Neuronal stem cell (in vitro differentiated cells): ENCODE measurements at regions not wholly inside any gene's neighbourhood (a gene's known extent, or its start where the extent isn't known, plus 50 kb on each side); places are given as distances from the start of the nearest gene placed in this dataset.

Experiments used
- DNase-seq: peaks from one replicate; pipeline ENCODE4 v3.0.0-alpha.2; 2013; ENCODE audit warnings: low spot score
- H2AFZ ChIP-seq: one replicate; pipeline ENCODE4 v1.6.1; 2013; ENCODE audit warnings: mild to moderate bottlenecking, low read length, inconsistent platforms
- H2AK5ac ChIP-seq: 2 replicates; pipeline ENCODE4 v1.6.1; 2013; ENCODE audit warnings: low read depth, mild to moderate bottlenecking, inconsistent platforms, low read length, moderate library complexity, mixed read lengths
- H2BK120ac ChIP-seq: 2 replicates; pipeline ENCODE4 v1.6.1; 2013; ENCODE audit warnings: low read depth, mild to moderate bottlenecking, inconsistent platforms, low read length, moderate library complexity, mixed read lengths
- H2BK12ac ChIP-seq: one replicate; pipeline ENCODE4 v1.6.1; 2013; ENCODE audit warnings: low read length, inconsistent platforms
- H2BK15ac ChIP-seq: 2 replicates; pipeline ENCODE4 v1.6.1; 2013; ENCODE audit warnings: mild to moderate bottlenecking, low read length, inconsistent platforms, mixed read lengths
- H2BK5ac ChIP-seq: one replicate; pipeline ENCODE4 v1.6.1; 2013; ENCODE audit warnings: inconsistent platforms, mild to moderate bottlenecking, low read length, moderate library complexity
- H3K14ac ChIP-seq: one replicate; pipeline ENCODE4 v1.6.1; 2013; ENCODE audit warnings: low read length, inconsistent platforms
- H3K18ac ChIP-seq: 2 replicates; pipeline ENCODE4 v1.6.1; 2013; ENCODE audit warnings: low read length, inconsistent platforms
- H3K23ac ChIP-seq: 2 replicates; pipeline ENCODE4 v1.6.1; 2013; ENCODE audit warnings: low read depth, mild to moderate bottlenecking, mixed read lengths, low read length, inconsistent platforms; ENCODE audit not compliant: poor library complexity
- H3K27ac ChIP-seq: replicated peaks from 3 replicates; pipeline ENCODE4 v1.5.1; 2013; ENCODE audit warnings: low read length, inconsistent platforms
- H3K27me3 ChIP-seq, 3 experiments: 2 replicates each; pipeline ENCODE4 v1.6.1; 2013; ENCODE audit warnings: low read length in 3 of 3, mild to moderate bottlenecking in 2 of 3, inconsistent platforms in 1 of 3, low read depth in 1 of 3, mixed read lengths in 1 of 3, moderate library complexity in 1 of 3; ENCODE audit not compliant: control insufficient read depth in 3 of 3, insufficient read depth in 3 of 3
- H3K36me3 ChIP-seq, 2 donors: replicated peaks in 1 of 2; 2 replicates each; pipeline ENCODE4 v1.6.1; 2013; ENCODE audit warnings: low read length in 2 of 2; ENCODE audit not compliant: control insufficient read depth in 2 of 2, insufficient read depth in 2 of 2
- H3K4ac ChIP-seq: 2 replicates; pipeline ENCODE4 v1.6.1; 2013; ENCODE audit warnings: inconsistent platforms, mild to moderate bottlenecking, low read length, moderate library complexity
- H3K4me1 ChIP-seq, 2 donors: 1 replicate in 1 of 2; 2 replicates in 1 of 2; pipeline ENCODE4 v1.6.1; 2013; ENCODE audit warnings: low read length in 2 of 2, low read depth in 1 of 2; ENCODE audit not compliant: control insufficient read depth in 2 of 2, insufficient read depth in 1 of 2
- H3K4me2 ChIP-seq: one replicate; pipeline ENCODE4 v1.6.1; 2013; ENCODE audit warnings: mild to moderate bottlenecking, low read length, inconsistent platforms; ENCODE audit not compliant: insufficient read depth, poor library complexity, severe bottlenecking
- H3K4me3 ChIP-seq, 2 donors: 2 replicates each; pipeline ENCODE4 v1.5.1; 2013; ENCODE audit warnings: low read length in 2 of 2, mild to moderate bottlenecking in 2 of 2, inconsistent platforms in 1 of 2, moderate library complexity in 1 of 2
- H3K79me1 ChIP-seq: one replicate; pipeline ENCODE4 v1.6.1; 2013; ENCODE audit warnings: low read depth, mild to moderate bottlenecking, inconsistent platforms, low read length, moderate library complexity
- H3K9ac ChIP-seq: one replicate; pipeline ENCODE4 v1.6.1; 2013; ENCODE audit warnings: mild to moderate bottlenecking, low read depth, low read length, inconsistent platforms; ENCODE audit not compliant: poor library complexity
- H3K9me3 ChIP-seq, 2 donors: replicated peaks in 1 of 2; 2 replicates each; pipeline versions ENCODE3 to v1.6.1; 2013; ENCODE audit warnings: low read length in 2 of 2, mild to moderate bottlenecking in 2 of 2, inconsistent platforms in 1 of 2, low read depth in 1 of 2, mixed read lengths in 1 of 2, moderate library complexity in 1 of 2; ENCODE audit not compliant: control insufficient read depth in 2 of 2, insufficient read depth in 1 of 2
- H4K8ac ChIP-seq: one replicate; pipeline ENCODE4 v1.6.1; 2013; ENCODE audit warnings: low read depth, mild to moderate bottlenecking, inconsistent platforms, low read length, moderate library complexity
- H4K91ac ChIP-seq: one replicate; pipeline ENCODE4 v1.6.1; 2013; ENCODE audit warnings: low read length, low read depth, mild to moderate bottlenecking, inconsistent platforms; ENCODE audit not compliant: poor library complexity
- WGBS, 2 donors: extraction: QIAGEN DNeasy Blood & Tissue Kit; methylation state at CpG; one replicate each; pipeline ENCODE4 v1.1.7; 2013; ENCODE audit warnings: missing lambda C conversion rate in 2 of 2, mixed read lengths in 1 of 2; ENCODE audit not compliant: insufficient read length in 2 of 2, insufficient replicate concordance in 1 of 2; ENCODE audit errors: extremely low coverage in 2 of 2; 5-methylcytosine and 5-hydroxymethylcytosine counted together

DNA sequence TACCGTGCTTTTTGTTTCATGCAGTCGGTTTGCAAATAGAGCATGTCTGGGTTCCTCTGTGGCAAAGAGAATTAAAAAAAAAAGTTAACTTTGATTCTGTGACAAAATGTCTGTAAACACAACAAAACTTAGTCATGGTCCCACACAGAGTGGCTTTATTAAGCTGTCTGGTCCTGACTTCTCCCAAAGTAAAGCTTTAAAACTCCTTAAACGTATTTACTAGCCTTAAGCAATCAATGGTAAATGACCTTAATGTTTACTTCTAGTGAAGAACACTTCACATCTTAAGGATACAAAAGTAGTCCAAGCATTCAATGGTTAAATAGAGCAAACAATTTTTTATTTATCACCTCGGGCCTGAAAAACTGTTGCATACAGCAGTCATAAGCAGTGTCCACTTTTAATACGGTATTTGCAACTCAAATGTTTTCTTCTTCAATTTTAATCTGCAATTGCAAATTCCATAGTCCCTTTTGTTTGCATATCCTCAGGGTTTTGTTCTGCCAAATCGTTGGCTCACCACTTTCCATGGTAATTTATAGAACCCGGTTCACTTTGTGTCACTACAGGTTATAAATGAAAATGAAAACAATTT lies 453.0 kb upstream of the MIS18BP1 start:
- no peaks in the 10 kb centered on the region for H3K79me1 ChIP-seq
- H2BK5ac ChIP-seq: no peak overlapping the region
- H3K14ac ChIP-seq: no peak overlapping the region
- H2BK12ac ChIP-seq: no peak overlapping the region
- no peaks in the 10 kb centered on the region for H3K36me3 ChIP-seq
- H3K4me1 ChIP-seq: no peaks in the 10 kb centered on the region
- H3K23ac ChIP-seq: no peak overlapping the region
- H3K4ac ChIP-seq: no peak overlapping the region
- H3K27me3 ChIP-seq: no peaks in the 10 kb centered on the region
- no peak overlapping the region for H4K91ac ChIP-seq
- H2BK120ac ChIP-seq: no peak overlapping the region
- H4K8ac ChIP-seq: no peak overlapping the region
- WGBS, 2 donors: no CpG with 5 or more reads among the region's 7 CpGs
- no peak overlapping the region for H3K4me3 ChIP-seq
- H3K4me2 ChIP-seq: no peak overlapping the region
- no peak overlapping the region for H3K27ac ChIP-seq
- H3K9me3 ChIP-seq: no peaks in the 10 kb centered on the region
- no peak overlapping the region for H3K9ac ChIP-seq
- no peak overlapping the region for H2AK5ac ChIP-seq
- DNase-seq: no peak
- no peak overlapping the region for H2AFZ ChIP-seq
- H3K18ac ChIP-seq: no peak overlapping the region
- H2BK15ac ChIP-seq: no peak overlapping the region

DNA sequence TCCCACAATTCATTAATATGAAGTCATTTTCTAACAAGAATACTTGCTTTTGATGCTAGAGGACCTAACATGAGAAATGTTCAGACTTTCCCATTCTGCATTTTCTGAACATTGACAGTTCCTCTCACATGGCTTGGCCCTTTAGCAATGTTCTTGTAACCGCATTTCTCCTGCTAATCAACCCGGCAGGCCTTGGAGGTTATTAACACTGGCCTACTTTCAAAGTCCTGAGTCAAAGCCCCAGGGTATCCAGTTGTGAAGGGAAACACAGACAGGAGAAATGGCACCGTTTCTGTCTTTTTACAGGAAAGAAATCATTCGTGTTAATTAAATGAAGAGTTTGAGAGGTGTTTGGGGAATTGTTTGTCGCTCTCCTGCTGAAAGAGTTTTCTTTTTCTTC lies 446.5 kb upstream of the MIS18BP1 start:
- Histone ChIP-seq H3K4me2 (no peak overlapping the region), H2BK12ac (no peak overlapping the region), H3K18ac (no peak overlapping the region), H4K8ac (no peak overlapping the region), H2BK15ac (no peak overlapping the region), H2AK5ac (no peak overlapping the region), H2BK5ac (no peak overlapping the region), H3K9ac (no peak overlapping the region), H3K79me1 (no peaks in the 10 kb centered on the region), H3K4me3 (no peak overlapping the region), H3K36me3 (no peaks in the 10 kb centered on the region), H3K23ac (no peak overlapping the region), H4K91ac (no peak overlapping the region), H3K9me3 (no peaks in the 10 kb centered on the region), H3K14ac (no peak overlapping the region), H3K4ac (no peak overlapping the region), H3K27me3 (no peaks in the 10 kb centered on the region), H3K27ac (no peak overlapping the region), H2BK120ac (no peak overlapping the region), H3K4me1 (no peaks in the 10 kb centered on the region), H2AFZ (no peak overlapping the region)
- DNase-seq: no peak
- WGBS, 2 donors: no CpG with 5 or more reads among the region's 5 CpGs

DNA sequence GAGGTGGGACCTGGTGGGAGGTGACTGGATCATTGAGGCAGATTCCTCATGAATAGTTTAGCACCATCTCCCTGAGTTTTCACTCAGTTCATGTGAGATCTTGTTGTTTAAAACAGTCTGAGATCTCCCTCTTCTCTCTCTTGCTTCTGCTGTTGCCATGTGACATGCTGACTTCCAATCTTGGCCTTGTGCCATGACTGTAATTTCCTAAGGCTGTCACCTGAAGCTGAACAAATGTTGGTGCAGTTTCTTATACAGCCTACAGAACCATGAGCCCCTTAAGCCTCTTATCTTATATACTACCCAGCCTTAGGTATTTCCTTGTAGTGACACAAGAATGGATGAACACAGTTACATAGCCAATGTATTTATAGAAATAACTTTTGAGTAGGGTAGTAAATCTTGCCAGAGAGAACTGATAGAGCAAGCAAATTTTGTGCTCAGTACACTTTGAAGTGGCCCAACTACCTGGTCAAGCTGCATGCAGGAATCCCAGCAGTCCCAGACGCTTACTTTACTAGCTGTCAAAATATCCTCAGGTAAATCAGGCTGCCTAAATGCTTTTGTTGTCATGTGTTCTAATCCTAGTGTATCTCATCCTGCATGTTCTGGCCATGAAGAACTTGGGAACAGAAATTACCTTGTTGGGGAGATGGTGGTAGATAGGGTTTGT lies 445.6 kb upstream of the MIS18BP1 start:
- Histone ChIP-seq H3K18ac (no peak overlapping the region), H2AFZ (no peak overlapping the region), H3K36me3 (no peaks in the 10 kb centered on the region), H4K8ac (no peak overlapping the region), H3K4me2 (no peak overlapping the region), H3K79me1 (no peaks in the 10 kb centered on the region), H3K4me3 (no peak overlapping the region), H3K4ac (no peak overlapping the region), H3K9ac (no peak overlapping the region), H3K27me3 (no peaks in the 10 kb centered on the region), H3K23ac (no peak overlapping the region), H3K14ac (no peak overlapping the region), H2BK15ac (no peak overlapping the region), H2BK5ac (no peak overlapping the region), H2BK120ac (no peak overlapping the region), H3K4me1 (no peaks in the 10 kb centered on the region), H3K9me3 (no peaks in the 10 kb centered on the region), H2BK12ac (no peak overlapping the region), H4K91ac (no peak overlapping the region), H2AK5ac (no peak overlapping the region), H3K27ac (no peak overlapping the region)
- WGBS, 2 donors: no CpG with 5 or more reads among the region's 1 CpG
- DNase-seq: no peak

DNA sequence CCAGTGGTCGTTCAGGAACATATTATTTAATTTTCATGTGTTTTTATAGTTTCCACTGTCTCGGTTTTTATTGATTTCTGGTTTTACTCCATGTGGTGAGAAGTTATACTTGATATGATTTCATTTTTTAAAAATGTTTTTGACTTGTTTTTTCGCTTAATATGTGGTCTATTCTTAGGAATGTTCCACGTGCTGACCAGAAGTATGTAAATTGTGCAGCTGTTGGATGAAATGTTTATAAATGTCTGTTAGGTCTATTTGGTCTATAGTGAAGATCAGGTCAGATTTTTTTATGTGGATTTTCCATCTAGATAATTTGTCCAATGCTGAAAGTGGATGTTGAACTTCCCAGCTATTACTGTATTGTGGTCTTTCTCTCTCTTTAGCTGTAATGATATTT lies 433.8 kb upstream of the MIS18BP1 start:
- Histone ChIP-seq H3K9me3 (no peaks in the 10 kb centered on the region), H3K23ac (no peak overlapping the region), H3K4me3 (no peak overlapping the region), H2AK5ac (no peak overlapping the region), H3K4me2 (no peak overlapping the region), H2BK120ac (no peak overlapping the region), H2BK15ac (no peak overlapping the region), H2AFZ (no peak overlapping the region), H2BK5ac (no peak overlapping the region), H3K36me3 (no peaks in the 10 kb centered on the region), H2BK12ac (no peak overlapping the region), H4K91ac (no peak overlapping the region), H3K4ac (no peak overlapping the region), H3K14ac (no peak overlapping the region), H3K27ac (no peak overlapping the region), H3K9ac (no peak overlapping the region), H3K18ac (no peak overlapping the region), H3K27me3 (no peaks in the 10 kb centered on the region), H3K4me1 (no peaks in the 10 kb centered on the region), H3K79me1 (no peaks in the 10 kb centered on the region), H4K8ac (no peak overlapping the region)
- no peak for DNase-seq
- WGBS, 2 donors: no CpG with 5 or more reads among the region's 4 CpGs
